Activated naive CD4-positive, alpha-beta T cell (primary cell): ENCODE measurements at regions not wholly inside any gene's neighbourhood (a gene's known extent, or its start where the extent isn't known, plus 50 kb on each side); places are given as distances from the start of the nearest gene placed in this dataset.

ENCODE experiments used
- DNase-seq, 4 experiments: peaks; one replicate each; lab custom pipeline; 2025; lab: John Stamatoyannopoulos, UW

DNA sequence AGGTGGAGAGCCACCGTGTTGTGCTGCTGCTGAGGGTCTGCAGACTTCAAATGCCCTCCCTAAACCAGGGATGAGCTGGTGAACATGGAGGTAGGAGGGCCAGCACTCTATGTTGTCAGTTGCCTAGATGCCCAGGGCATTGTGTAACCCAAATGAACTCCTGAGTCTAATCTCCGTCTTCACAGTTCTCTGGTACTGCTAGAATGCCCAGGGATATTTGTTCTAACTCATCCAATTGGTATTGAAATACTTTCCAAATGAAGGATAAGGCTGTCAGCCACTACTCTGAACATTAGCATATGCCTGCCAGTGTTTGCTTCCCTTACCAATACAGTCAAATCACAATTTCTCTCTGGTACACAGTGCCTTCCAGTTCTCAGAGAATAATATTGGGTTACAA, 492.6 kb downstream of the SLC4A3 start:
- DNase-seq, result no peak

DNA sequence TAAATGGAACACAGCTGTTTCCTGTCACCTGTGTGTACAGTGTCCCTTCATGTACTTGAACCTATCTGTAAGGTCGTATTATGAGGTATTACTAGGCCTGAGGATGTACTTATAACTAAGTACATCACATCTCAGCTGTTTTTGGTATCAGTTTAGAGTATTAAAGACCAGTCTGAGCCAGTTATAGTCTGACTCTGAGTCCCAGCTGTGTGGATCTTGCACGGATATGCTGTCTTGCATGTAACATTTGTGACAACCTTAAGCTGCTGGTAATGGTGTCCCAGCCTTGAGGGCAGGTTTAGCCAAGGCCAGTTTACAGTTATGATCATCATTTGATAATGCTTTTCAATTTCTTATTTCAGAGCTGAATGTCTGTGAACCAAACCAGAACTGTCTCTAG, 496.3 kb downstream of the SLC4A3 start:
- no peak for DNase-seq

DNA sequence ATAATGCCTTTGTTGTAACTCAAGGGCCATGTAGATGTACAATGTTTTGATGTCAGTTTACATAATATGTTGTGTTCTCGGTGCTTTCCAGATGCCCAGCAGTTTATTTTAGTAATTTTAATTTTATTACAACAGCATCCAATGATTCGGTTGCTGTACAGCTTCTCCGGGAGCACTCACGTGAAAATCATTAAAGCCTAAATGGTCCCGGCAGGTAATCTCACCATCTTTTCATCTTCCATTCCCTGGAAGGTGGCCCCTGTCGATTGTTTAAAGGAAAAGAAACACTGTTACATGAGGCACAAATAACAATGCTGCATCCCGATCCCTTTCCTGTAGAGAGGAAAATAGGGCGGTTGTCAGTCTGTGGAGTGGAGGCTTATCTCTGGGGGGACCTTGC, 498.1 kb downstream of the SLC4A3 start:
- DNase-seq, result no peak

DNA sequence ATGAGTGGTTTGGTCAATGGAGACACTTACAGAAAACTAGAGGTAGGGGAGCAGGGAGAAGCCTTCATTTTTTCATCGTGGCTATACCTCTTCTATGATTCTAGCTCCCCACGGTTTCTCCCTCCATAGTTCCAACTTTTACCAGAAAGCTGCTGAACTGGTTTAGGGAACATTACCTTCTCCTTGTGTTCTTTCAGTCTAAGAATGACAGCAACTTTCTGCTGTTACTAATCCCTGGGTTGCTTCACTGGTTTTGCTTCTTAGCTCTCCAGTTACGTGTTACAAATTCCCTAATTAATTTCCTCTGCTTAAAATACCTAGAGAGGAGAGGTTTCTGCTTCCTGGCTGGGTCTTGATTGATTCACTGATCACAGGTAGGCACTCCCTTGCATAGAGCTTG, 499.9 kb downstream of the SLC4A3 start:
- no peak for DNase-seq

DNA sequence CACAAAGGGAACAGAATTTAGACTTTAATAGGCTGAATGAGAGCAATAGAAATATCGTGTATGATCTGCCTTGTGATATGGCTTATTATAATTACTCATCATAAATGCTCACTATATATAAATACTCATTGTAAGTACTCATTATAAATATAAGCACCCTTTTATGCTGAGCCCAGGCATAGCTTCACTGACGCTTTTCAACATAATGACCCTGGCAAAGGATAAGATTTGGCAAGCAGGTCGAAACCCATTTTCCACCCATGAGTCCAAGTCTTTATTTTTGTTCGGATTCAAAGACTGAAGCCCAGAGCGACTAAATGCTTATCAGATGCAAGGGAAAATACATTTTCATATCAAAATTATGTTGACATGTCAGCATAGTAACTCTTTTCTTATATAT, 500.4 kb downstream of the SLC4A3 start:
- no peak for DNase-seq

DNA sequence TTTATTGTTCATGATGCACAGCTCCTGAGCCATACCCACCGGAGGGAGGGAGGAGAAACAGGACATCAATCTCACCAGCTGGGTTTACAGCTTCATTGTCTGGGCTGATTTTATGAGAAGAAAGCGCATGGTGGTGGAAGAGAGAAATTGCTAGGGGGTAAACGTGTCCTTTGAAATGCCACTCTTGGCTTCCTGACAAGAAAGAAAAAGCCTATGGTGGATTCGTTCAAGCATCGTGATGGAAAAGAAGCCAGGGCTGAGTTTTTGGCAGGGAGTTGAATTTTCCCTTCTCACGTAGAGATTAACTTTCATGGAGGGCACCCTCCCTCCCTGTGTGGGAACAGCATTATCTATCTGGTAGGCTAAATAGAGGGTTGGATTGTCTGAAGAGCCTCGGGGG, 502.0 kb downstream of the SLC4A3 start:
- DNase-seq, result no peak

DNA sequence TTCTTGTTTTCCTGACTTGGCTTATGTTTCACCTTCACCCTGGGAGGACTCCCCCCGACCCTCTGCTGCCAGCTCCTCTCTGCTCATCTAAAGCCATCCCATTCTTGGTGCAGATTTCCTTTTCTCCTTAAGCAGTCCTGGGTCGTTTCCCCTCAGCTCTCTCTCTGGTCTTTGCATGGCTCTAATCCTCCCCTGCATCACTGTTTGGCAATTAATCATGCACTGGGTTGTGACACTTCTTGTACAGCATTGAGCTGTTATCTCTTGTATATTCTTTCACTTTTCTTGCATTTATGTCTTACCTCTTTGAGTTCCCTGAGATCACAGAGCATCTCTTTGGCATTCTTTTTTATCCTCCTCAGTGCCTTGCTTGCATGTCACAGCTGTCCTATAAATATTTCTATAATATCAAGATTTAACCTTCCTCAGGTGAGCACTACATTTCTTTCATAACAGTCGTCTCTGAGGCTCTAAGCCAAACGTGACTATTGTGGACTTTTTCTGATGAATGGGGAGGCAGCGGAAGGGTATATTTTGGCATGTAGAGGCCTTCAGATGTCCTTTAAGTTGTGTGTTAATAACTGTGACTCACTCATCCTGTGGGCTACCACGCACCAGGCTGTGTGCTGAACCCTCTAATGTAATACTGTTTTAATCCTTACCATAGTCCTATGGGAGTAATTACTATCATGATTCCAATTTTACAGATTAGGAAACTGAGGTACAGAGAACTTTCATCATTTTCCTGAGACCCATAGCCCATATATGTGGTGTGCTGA, 507.5 kb downstream of the SLC4A3 start:
- no peak for DNase-seq

DNA sequence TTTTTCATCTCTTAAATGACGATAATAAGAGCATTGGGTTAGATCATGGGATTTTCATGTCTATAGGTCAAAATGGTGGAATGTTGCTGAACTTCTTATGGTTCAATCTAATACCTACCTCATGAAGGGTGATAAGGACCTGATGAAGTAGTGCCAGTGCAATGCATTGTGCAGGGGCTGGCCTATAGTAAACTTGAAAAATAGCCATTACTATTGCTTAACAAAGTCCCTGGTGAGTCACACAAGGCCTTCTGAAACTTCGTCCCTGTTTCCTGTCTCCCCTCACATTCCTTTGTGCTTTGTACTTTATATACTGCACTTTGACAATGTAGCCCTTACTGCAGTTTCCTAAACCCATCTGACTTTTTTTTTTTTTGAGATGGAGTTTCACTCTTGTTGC, 515.9 kb downstream of the SLC4A3 start:
- no peak for DNase-seq

DNA sequence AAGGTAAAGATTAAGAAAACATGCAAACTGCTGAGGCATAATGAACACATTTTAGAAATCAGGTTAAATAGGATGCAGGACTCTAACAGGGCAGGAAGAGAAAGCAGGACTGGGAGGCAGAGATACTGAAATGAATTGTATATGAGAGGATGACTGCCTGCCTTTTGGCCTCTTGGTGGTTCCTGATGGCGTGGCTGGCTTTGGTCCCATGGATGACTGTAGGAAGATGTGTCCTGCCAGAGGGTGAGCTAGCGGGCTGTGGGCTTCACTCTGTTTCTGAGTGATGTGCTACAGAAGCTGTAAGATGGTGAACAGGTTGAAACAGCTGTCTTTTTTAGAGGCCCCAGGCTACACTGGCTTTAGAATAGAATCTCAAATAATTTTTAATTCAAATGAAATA, 517.0 kb downstream of the SLC4A3 start:
- no peak for DNase-seq

DNA sequence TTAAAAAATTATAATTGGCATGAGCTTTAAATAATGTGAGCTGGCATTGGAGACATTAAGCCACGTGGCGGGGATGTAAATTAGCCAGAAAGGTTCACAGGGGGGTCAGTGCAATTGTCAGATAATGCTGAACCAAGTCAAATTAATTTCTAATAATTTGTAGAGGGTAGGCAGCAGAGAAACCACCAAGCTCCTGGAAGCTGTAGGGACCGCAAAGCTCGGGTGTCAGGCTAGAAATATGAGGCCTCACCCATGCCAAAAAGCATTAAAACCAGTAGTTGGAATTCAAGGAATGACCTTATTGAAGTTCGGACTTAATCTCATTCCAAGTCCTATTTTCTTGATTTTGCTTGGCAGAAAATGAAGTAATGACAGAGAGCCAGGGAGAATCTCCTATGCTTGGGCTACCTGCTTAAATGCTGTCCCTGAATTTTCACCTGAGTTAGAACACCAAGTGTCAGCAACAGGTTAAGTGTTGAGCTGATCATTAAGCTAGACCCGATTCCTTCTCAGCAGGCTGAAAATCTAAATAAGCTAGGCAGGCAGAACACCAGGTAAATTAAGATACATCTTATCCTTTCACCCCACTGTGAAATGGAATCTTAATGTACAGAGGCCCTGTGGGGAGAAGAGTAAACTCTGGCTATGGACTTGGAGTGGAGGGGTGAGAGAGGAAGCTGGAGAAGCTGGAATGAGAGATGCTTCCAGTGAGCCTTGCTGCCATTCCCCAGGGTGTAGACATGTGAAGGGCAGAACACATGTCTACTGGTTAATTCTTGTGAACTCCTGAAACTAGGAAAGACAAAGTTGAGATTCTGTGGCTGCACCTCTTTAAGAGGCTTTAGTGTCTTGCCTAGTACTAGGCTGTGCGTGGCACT, 520.0 kb downstream of the SLC4A3 start:
- DNase-seq, result no peak

DNA sequence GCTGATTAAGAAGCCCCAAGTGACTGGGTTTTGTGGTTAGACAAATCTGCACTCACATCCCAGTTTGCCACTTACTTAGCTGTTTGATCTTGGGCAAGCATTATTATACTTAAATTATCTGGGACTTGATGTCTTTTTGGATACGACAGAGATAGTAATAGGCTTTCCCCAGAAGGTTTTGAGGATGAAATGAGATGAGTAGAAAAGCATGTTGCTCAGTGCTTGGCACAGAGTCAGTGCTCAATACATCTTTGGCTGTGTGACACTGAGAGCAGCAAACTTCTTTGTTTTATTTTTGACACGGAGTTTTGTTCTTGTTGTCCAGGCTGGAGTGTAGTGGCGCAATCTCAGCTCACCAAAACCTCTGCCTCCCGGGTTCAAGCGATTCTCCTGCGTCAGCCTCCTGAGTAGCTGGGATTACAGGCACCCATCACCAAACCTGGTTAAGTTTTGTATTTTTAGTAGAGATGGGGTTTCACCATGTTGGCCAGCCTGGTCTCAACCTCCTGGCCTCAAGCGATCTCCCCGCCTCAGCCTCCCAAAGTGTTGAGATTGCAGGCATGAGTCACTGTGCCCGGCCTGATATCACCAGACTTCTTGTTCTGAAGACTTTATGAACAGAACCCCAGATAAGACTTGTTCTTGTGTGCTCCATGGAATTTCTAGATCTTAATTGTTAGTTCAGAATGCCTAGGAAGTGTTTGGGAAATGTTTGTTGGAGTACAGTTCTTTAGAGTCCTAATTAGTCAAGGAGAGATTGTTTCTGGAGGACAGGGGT, 521.2 kb downstream of the SLC4A3 start:
- no peak for DNase-seq

DNA sequence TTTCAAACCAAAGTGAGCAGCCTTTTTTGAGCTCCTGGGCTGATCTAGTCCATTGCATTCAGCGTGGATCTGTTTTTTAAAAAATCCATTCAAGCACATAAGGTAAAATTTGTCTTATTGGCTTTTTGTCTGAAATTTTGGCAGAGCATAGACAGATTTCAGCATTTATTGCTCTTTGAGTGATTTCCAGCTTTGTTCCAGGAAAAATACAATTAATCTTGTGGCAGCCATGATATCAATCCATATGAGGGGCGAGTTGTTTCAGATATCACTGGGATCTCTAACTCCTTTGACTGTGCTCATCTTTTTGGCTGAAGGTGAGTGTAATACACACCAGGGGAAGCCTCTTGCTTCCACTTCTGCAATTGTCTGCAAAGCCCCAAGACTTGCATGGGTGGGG, 523.9 kb downstream of the SLC4A3 start:
- DNase-seq, result no peak

DNA sequence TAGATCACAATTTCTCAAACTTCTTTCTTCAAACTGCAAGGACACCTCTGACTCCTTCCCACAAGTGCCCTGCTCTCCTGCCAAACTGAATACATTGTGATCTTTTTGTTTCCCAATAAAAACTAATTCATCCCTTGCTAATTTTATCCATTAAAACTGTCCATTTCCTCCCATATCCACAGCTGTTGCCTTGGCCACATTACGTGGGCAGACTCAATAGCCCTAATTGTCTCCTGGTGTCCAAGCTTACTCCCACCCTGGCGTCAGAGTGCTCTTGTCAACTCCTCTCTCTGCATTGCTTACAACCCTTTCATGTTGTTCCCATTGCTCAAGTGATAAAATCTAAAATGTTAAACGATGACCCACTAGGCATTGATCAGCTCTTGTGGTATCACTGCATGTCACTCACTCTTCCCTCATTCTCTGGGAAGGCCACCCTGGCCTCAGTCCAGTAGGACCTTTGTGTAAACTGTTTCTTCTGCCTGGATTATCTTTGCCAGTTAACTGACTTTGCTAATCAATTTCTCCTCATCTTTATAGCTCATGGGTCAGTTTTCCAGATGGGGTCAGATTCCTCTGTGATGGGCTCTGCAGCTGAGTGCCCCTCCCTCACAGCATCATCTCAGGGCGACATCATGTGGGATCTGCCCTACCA, 525.0 kb downstream of the SLC4A3 start:
- no peak for DNase-seq

DNA sequence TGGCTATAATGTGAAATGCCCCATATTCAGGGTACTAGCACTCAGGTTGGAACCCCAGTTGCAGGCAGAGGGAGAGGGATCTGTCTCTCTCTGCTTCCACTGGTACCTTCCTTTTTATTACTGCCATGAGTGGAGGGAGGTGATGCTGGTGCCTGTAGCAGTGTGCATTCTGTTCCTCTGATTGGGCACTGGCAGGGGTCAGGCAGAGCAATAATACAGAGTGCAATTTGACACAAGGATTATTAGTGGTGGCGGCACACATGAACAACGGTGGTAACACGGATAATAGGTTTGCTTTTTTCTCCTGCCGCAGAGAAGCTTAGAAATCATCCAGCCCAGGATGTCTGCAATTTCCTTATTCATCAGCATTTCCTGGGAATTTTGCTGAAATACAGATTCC, 525.7 kb downstream of the SLC4A3 start:
- DNase-seq, result no peak

DNA sequence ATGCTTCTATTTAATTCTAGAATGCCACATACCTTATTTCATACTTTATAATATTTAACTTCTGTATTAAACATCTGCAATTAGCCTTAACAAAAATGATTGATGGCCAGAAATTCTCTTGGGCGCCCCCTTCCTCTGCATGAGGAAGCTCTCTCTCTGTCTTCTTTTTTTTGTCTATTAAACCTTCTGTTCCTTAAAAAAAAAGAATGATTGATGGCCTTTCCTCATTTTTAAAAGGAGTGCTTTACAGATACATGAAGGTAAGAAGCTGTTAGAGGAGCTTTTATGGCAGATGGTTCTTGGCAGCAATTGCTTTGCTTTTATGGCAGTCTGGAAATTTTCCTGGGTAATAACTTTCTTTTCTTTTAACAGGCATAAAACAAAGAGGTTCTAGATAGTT, 526.9 kb downstream of the SLC4A3 start:
- no peak for DNase-seq

DNA sequence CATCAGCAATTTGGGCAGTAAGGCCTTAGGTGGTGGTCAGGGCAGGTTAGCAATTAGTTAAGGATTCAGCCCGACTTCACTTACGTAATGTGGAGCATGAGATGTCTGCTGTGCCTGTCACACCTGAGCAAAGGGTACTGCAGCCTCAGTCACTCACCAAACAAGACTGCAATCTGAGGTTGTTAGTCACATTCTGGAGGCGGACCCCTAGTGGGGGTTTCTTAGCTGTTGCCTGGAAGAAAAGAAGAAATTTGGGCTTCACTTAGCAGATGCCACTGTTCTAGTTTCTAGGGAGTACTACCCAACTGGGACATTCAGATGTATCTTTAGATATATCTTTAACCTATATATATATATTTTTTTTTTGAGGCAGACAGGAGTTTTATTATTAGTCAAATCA, 529.9 kb downstream of the SLC4A3 start:
- DNase-seq, result no peak

DNA sequence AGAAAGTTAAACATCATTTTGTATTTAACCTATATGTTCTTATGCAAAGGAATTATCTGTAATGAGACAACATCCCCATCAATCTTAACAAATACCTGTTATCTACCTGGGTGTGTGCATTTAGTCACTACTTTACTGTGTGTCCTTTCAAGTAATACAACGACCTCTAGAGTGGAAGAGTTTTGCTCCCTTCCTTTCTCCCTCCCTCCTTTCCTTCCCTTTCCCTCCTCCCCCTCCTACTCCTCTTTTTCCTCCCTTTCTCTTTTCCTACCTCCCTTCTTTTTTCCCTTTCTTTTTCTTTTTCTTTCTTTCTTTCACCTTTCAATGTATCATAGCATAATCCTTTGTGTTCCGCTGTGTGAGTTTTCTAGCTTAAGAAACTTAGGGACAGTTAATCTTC, 532.3 kb downstream of the SLC4A3 start:
- no peak for DNase-seq

DNA sequence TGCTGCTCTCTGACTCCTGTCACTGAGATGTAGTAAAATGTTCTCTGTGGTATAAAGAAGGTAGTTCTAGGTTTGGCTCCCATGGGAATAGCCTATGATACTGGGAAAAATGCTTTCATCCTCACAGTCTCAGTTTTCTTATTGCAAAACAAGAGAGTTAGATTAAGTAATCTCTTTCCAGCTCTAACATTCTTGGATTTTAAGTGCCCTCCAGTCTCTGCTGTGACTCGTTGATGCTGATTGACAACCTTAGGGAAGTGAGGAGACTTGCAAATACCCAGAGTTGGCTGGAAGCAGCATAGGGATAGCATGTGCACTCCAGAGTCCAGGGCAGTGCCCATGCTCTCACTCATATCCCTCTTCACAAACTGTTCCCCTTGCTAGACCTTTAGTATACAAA, 534.9 kb downstream of the SLC4A3 start:
- no peak for DNase-seq

DNA sequence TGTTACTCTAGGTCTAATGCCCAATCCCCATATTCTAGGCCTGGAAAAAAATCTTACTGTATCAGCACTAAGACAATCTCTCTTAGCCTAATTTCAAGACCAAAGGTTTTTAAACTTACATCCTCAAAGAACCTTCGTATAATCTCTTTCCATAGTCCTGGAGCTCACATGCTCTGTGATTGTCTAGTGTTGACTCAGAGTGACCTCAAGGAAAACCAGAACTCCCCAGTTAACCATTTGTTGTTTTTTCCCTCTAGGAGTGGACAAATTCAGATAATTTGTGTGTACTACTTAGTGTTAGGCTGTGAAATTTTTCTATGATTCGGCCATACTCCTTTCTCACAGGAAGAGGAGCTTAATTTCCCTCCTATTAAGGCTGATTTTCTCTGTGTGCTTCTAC, 536.1 kb downstream of the SLC4A3 start:
- no peak for DNase-seq

DNA sequence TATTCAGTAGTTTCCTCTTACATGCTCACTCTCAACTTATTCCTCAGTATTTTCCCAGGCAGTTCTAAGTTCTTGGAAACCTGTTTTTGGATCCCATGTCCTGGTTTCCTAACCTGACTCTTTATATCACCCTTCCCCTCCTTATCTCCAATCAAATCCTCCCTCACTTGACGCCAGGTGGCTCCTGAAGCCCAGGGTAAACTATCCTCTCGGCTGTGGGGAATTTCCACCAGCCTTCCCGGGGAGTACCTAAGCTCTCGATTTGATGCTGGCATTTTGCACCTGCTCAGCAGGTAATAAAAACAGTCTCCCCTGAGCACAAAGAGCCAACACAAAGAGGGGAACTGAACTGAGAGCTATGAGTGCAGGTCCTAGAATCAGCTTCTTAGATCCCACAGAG, 538.0 kb downstream of the SLC4A3 start:
- DNase-seq, result no peak

DNA sequence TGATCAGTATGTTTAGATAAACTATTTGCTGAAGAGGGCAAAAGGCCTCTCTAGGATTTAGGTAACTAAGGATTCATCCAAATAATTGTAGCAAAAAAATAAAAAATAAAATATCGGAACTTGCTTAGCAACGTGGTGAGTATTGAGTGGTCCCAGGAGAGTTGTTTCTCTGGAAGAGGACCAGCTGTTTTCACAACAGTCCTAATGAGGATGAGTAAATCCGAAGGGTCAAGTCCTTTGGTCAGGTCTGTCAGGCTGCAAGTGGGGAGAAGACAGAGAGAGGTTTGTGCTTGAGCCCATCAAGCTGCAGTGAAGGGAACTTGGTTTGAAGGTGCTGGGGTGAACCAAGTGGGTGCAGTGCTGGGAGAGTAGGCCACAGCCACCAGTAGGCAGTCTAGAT, 539.2 kb downstream of the SLC4A3 start:
- DNase-seq, result no peak

DNA sequence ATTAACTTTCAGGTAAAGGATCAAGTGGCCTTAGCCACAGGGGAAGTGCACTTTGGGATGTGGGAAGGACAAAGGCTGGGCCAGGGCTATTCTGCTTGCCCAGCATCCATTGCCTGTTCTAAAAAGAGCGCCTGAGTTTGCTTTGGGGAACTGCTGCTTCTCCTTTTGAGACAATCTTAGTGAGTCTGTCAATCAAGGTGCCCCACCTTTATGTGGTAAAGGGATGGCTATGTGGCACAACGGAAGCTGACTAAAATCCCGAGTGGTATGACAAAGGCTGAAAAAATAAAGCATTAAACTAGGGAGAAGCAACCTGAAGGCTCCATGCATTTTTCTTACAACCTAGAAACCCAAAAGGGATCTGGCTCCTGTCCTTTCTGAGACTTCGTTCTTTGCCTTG, 540.5 kb downstream of the SLC4A3 start:
- DNase-seq, result no peak
